PFSK-1 (cell line): ENCODE measurements at regions not wholly inside any gene's neighbourhood (a gene's known extent, or its start where the extent isn't known, plus 50 kb on each side); places are given as distances from the start of the nearest gene placed in this dataset.

ENCODE experiments used
- FOXP2 ChIP-seq: optimal IDR thresholded peaks from 2 replicates; pipeline ENCODE3; 2011; ENCODE audit warnings: borderline replicate concordance, control low read depth, inconsistent platforms; ENCODE audit not compliant: insufficient read depth; ENCODE audit errors: extremely low read length, extremely low read depth
- POLR2AphosphoS5 ChIP-seq: IDR thresholded peaks from 2 replicates; pipeline ENCODE4 v1.6.1; 2012; ENCODE audit warnings: low read depth, mild to moderate bottlenecking, control low read depth, low read length, moderate library complexity
- SIN3A ChIP-seq: IDR thresholded peaks from 2 replicates; pipeline ENCODE4 v1.6.1; 2012; ENCODE audit warnings: mild to moderate bottlenecking, low read length, moderate library complexity, borderline replicate concordance; ENCODE audit not compliant: insufficient read depth
- TAF1 ChIP-seq: IDR thresholded peaks from 2 replicates; pipeline ENCODE4 v1.6.1; 2012; ENCODE audit warnings: low read length, control low read depth, borderline replicate concordance; ENCODE audit not compliant: insufficient read depth
- TF ChIP-seq, protein P1 (sequence below), 2 experiments: IDR thresholded peaks; 2 replicates each; pipeline versions ENCODE4 v1.6.1 to v1.8.0; 2011 to 2012; ENCODE audit warnings: low read depth in 2 of 2, low read length in 2 of 2, control low read depth in 1 of 2, inconsistent platforms in 1 of 2, mild to moderate bottlenecking in 1 of 2, moderate library complexity in 1 of 2; ENCODE audit not compliant: insufficient read depth in 1 of 2

DNA sequence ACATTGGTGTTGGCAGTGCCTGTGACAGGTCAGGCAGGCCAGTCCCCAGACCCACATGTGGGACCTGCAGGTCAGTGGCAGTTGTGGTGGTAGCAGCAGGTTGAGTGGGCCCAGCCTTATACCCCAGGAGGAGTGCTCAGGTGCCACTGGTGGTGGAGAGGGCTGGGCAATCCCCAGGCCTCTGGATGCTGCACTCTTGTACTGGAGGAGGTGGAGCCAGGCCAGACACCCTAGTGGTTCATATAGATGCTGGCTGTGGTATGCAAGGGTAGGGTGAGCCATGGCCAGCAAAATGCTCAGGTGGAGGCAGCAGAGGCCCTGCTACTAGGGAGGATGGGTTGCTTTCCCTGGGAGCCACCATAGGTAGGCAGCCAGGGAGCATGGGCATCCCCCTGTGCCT lies 190.4 kb upstream of the TMPO start:
- TF ChIP-seq TAF1, result no peak

DNA sequence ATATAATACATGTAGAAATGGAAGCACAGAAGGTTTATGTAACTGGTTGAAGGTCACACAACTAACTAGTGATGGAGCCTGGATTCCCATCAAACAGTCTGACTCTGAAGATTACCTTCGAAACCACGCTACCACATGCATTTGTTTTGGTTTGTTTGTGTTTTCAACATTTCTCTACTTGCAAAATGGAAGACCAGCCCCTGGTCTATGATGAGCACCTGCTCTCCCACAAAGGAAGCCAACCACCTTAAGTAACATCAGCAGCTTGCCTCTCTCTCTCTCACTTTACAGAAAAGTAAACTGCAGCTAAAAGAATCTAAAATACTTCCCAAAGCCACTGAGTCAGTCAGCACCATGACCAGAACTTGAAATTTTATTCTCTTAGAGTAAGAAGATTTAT lies 186.9 kb upstream of the TMPO start:
- TF ChIP-seq FOXP2 (no peak), TAF1 (no peak), POLR2AphosphoS5 (no peak), SIN3A (no peak)
- TF ChIP-seq, protein P1, sequence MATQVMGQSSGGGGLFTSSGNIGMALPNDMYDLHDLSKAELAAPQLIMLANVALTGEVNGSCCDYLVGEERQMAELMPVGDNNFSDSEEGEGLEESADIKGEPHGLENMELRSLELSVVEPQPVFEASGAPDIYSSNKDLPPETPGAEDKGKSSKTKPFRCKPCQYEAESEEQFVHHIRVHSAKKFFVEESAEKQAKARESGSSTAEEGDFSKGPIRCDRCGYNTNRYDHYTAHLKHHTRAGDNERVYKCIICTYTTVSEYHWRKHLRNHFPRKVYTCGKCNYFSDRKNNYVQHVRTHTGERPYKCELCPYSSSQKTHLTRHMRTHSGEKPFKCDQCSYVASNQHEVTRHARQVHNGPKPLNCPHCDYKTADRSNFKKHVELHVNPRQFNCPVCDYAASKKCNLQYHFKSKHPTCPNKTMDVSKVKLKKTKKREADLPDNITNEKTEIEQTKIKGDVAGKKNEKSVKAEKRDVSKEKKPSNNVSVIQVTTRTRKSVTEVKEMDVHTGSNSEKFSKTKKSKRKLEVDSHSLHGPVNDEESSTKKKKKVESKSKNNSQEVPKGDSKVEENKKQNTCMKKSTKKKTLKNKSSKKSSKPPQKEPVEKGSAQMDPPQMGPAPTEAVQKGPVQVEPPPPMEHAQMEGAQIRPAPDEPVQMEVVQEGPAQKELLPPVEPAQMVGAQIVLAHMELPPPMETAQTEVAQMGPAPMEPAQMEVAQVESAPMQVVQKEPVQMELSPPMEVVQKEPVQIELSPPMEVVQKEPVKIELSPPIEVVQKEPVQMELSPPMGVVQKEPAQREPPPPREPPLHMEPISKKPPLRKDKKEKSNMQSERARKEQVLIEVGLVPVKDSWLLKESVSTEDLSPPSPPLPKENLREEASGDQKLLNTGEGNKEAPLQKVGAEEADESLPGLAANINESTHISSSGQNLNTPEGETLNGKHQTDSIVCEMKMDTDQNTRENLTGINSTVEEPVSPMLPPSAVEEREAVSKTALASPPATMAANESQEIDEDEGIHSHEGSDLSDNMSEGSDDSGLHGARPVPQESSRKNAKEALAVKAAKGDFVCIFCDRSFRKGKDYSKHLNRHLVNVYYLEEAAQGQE (IDR thresholded peaks at IDR 0.05; ENCODE audit: insufficient read depth in 1 of 2, low read depth in 2 of 2, low read length in 2 of 2), result no peak

DNA sequence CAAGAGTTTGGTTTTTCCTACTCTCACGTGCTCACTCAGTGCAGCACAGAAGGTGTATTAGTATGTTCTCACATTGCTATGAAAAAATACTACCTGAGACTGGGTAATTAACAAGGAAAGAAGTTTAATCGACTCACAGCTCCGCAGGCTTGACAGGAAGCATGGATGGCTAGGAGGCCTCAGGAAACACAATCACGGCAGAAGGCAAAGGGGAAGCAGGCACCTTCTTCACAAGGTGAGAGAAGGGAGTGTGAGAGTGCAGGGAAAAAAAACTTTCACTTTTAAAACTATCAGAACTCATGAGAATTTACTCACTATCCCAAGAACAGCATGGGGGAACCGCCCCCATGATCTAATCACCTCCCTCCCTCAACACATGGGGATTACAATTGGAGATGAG lies 185.8 kb upstream of the TMPO start:
- TF ChIP-seq SIN3A, result no peak
- no peak for TF ChIP-seq FOXP2
- TF ChIP-seq TAF1, result no peak
- TF ChIP-seq, protein P1 (IDR thresholded peaks at IDR 0.05; ENCODE audit: insufficient read depth in 1 of 2, low read depth in 2 of 2, low read length in 2 of 2), result no peak
- TF ChIP-seq POLR2AphosphoS5, result no peak

DNA sequence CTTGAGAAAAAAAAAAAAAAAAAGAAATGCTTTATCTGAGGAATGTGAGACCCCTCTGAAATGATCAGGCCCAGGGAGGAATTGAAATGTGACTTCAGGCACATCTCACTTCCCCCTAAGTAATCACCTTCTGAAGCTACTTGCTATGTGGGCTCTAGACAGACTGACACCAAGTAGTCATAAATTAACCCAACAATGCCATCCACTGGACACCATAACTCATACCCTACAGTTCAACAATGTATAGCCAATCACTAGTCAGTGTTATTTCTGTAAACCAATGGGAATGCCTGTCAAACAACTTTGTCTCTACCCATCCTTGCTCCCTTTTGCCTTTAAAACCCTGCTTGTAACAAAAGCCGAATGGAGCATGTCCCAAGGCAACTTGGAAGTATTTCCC lies 182.7 kb upstream of the TMPO start:
- TF ChIP-seq FOXP2 (no peak), SIN3A (no peak), POLR2AphosphoS5 (no peak), TAF1 (no peak)

DNA sequence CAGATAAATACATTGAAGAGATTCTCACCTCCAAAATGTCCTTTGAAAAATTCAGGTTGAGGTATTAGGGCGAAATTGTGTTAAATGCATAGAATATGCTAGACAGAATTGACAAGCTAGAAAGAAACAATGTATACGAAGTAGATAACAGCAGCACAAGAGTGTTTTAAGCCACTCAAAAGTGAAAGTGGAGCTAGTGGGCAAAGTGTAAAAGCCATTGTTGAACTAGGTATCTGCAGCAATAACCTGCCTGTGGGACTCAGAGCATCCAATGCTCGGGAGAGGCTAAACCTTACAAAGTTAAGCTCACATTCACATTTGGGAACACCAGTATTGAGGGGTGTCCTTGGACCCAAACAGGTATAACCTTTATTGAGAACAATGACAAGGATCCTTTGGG lies 180.6 kb upstream of the TMPO start:
- TF ChIP-seq, protein P1 (IDR thresholded peaks at IDR 0.05; ENCODE audit: insufficient read depth in 1 of 2, low read depth in 2 of 2, low read length in 2 of 2), result no peak
- TF ChIP-seq SIN3A (no peak), FOXP2 (no peak), TAF1 (no peak)

DNA sequence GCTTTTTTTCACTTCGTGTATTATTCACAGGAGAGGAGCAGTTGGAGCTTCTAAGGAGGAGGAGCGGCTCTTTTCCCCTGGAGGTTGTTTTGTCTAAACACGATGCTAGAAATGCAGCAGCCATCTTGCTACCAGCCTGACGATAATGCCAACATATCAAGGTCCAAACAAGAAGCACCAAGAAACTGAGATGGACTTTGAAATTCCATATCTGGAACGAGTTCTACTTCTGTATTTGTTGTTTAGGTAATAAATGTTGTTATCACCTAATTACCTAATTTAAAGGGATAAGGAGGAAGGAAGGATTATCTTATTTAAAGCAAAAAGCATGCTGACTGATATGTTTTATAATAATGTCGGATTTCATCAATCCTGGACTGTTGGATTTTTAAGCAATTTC lies 174.4 kb upstream of the TMPO start:
- TF ChIP-seq, protein P1 (IDR thresholded peaks at IDR 0.05; ENCODE audit: insufficient read depth in 1 of 2, low read depth in 2 of 2, low read length in 2 of 2), result no peak
- no peak for TF ChIP-seq SIN3A
- TF ChIP-seq FOXP2, result no peak
- no peak for TF ChIP-seq POLR2AphosphoS5
- TF ChIP-seq TAF1, result no peak
